NCI-H2081 (cell line): ENCODE measurements at regions not wholly inside any gene's neighbourhood (a gene's known extent, or its start where the extent isn't known, plus 50 kb on each side); places are given as distances from the start of the nearest gene placed in this dataset.

Experiments used
- DNase-seq, 2 experiments: peaks; one replicate each; lab custom pipeline; 2025; lab: John Stamatoyannopoulos, UW

DNA sequence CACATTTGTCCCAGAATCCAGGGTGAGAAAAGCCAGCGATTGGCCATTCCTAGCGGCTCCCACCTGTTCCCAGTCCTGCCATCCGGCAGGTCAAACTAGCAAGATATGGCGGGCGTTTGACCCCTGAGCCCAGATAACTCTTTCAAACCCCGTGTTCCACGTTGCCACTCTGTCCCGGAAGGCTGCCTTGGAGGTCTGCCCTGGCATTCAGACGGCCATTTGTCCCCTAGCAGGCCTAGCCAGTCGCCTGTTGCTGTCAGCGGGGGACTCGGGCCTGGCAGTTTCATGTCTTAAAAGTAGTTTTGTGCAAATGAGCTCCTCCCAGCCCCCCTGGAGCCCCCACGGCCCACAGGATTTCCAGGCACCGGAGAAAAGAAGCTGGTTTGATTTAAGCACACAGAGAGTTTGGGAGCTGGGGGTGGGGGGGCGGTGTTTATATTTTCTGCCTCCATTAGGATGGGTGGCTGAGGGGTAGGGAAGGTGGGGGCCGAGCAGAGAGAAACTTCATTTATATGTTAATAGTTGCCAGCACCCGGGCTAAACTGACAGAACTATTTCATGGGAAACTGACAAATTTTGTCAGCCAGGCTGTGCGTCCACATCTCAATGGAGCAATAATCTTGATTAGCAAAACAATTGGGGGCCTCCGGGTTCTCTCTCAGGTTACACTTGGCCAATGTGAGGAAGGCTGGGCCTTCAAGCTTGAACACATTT is 240.9 kb upstream of the SALL1 start:
- no peak for DNase-seq

DNA sequence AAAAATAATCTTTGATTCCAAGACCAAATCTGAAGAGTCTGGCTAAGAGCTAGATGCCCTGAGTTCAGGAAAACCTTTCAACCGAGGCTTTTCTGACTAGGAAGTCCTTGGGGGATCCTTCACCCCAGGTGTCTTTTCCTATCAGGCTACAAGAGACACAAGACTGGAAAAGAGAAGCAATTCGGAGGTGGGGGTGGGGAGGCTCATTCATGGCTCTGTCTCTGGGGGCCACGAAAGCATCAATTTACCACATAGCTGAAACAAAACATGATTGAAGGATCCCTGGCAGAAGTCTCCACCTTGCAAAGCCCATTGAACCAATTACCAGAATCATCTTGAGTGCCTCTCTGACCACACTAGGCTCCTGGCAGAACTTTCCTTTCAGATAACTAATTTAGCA is 239.8 kb upstream of the SALL1 start:
- DNase-seq, result no peak

DNA sequence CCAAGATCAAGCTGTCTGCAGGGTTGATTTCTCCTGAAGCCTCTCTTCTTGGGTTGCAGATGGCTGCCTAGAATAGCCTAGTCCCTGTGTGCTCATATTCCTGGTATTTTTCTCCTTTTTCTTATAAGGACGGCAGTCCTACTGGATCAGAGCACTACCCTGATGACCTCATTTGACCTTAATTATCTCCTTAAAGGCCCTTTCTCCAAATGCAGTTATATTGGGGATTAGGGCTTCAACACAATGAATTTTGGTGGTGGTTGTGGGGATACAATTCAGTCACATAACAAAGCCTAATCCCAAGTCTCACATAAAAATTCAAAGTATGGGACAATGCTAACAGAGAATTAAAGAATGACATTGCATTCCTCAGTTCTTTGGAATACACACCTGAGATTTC is 238.8 kb upstream of the SALL1 start:
- no peak for DNase-seq

DNA sequence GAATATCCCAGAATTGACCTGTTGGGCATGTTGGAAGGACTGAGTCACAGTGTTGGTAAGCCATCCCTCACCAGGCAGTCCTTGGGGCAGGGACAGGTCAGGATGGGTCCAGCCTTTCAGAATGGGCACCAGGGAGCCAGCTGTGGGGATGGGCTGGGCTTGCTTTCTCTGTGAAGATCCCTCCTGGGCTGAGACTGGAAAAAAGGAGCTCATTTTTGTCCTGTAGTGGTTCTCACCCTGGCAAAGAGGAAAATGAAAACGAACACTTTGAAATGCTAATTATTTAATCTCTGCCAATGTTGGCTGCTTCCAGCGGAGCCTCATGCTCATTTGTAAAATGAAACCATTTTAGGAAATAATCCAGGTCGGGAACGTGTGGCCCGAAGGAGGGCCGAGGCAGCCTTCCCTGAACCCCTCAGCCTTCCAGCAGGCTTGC is 237.5 kb upstream of the SALL1 start:
- no peak for DNase-seq

DNA sequence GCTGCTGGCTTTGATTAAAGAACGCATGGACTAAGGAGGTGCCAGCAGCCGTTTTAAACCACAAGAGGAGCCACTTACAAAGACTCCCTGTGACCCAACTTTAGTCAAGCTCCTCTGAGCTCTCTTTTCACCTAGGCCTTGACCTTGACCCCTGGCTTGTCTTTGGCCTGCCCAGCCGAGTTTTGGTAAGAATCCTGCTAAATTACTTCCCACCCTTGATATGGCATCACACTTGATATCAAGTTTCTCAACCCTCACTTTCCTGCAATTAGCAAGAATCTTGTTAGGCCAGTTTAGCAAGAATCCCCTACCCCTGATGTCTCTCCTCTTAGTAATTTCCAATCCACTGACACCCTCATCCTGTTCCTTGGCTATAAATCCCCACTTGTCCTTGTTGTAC is 232.8 kb upstream of the SALL1 start:
- DNase-seq, result no peak

DNA sequence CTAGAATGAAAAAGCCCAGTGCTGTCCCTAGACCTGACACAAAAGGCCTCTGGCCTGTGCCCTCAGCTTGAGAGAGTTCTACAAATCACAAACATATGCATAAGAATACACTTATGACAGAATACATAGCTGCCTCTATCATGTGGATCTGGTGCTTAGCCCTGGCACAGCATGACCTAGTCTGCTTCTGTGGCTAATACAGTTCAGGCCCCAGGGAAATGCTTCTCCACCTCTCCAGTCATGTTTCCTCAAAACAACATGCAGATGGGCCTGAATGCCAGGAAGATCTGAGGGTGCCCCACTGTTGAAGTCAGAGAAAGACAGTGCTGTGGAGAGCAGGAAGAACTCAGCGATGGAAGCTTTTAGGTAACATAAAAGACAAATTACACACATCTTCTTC is 231.9 kb upstream of the SALL1 start:
- no peak for DNase-seq

DNA sequence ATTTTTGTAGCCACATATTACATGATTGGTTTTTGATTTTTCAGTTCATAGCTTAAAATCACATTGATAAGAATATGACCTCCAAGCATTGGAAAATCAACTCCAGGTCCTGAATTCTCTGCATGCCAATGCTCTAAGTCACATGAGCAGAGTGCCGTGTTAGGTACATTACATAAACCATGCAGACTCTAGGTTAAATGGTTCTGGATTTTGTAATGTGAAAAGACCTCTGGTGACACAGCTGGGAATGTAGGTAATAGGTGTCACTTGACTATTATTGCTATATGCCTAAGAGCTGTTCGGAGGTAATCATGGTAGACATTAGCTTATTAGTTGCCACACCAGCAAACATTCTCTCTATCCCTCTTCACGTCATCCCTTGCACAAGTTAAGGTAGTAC is 231.1 kb upstream of the SALL1 start:
- no peak for DNase-seq

DNA sequence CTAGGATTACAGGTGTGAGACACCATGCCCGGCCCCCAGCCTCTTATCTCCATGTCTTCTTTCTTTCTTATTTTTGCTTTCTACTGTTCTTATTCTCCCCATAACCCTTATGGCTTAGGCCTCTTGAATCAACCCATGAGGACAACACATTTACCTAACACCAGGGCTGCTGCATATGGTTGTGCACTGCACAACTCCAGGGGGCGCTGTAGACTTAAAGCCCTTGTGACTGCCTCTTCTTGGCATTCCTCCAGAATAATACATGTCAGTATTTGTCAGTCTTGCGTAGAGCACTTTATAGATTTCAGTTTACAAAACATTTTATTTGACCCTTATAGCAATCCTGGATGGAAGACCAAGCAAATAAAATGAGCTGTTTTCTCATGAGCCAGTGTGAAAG is 225.0 kb upstream of the SALL1 start:
- no peak for DNase-seq

DNA sequence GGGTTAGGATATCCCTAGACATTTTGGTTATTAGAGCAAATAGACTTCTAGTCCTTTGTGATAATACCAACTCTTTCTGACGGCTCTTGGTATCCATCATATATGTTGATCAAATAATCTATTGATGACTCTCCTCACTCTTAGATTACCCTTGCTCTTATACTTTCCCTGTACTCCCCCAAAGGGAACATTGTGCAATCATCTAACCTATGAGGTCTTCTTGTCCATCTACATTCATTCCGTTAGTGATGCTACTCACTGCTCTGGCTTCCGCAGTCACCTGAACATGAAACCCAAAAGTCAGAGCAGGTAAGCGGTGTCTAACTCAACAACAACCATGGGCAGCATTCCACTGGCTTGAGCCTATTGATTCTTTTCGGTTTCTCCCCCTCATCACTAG is 223.7 kb upstream of the SALL1 start:
- DNase-seq, result no peak

DNA sequence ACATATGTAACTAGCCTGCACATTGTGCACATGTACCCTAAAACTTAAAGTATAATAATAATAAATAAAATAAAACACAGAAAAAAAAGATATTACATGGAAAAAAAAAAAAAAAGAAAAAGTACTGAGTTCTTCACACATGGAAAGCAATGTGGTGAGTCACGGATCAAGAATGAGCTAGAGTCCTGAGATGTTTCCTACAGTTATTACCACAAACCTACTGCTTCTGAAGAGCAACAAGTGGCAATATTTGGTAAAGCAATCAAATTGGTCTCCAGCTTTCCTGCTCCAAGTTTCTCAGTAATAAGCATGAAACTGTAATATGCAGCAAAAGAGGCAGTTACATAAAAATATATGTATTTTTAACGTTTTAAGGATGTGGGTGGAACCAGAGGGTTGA is 223.3 kb upstream of the SALL1 start:
- DNase-seq, result no peak

DNA sequence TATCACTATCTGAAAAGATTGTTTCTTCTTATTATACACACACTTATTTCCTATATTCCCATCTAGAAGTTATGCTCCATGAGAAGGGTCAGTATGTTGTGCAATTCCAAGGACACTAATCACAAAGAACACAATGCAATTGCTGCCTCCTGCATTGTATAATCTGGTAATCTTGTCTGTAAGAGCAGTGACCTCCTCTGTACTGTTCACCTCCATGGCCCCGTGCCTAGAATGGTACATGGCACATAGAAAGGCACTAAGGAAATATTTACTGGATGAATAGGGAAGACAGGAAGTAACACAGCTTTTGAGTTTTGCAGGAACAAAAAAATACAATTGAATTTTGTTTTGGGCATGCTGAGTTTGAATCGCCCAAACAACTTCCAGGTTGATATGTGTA is 214.6 kb upstream of the SALL1 start:
- DNase-seq, result no peak

DNA sequence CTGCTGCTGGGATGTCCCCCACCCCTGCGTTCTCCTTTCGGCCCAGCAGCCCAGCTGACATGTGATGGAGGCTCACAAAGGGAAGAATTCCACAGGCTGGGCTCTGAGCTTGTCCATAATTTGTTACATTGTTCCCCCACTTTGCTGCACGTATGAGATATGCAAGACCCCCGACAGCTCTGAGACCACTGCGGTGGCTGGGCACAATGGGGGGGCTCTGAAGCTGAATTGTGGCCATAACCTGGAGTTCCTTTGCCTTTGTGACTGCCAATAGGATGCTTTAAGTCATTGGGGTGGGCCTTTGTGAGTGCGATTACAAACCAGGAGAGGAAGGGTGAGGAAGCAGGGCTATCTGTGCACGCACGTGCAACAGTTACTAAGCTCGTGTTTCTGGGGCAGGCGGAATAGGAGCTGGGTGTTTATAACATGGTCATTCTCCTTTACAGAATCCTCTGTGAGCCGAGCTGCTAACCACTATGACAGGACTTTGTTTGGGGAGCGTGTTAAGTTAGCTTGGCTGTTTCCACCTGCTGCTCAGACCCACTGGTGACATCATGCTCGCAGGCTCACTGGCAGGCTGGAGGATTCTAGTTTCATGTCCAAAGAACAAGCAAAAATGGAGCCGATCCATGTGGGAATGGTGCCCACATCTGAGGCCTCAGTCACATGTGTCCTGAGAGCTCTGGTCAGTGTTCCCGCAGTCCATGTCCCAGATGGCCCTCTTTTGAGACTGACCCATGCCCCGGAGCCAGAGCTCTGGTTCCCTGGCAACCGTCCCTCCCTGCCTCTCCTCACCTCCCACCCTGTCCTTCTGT is 208.3 kb upstream of the SALL1 start:
- DNase-seq, result no peak

DNA sequence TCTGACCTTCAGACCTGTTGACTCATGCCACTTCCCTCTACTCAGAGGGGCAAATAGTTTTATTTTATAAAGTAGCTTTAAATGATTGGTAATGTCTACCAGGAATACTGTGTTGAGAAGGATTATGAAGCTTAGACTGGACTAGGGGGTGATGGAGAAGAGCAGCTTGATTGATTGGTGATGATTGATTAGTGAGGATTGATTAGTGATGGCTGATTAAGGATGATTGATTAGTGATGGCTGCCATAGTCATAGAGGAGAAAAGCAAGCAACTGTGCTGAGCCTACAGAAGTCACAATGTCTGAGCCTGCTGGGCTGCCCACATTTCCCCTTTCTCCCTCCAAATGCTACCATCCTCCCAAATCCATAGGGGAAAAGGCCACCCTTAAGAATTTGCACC is 206.8 kb upstream of the SALL1 start:
- no peak for DNase-seq

DNA sequence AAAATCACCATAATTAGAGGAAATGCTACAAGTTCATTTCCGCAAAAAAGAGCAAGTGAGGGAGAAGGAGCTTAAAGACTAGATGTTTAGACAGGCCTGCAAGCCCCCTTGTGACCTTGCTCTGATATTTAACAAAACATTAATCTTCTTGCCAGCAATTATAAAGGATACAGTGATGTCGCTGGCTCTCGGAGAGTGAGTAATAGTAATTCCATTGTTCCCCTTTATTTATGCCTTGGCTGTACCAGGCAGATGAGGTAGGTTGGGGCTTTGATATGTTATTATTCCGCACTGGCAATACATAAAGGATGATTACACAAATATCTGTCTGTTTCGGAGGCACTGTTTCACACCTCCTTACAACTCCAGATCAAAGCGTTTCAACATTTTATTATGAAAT is 204.8 kb upstream of the SALL1 start:
- DNase-seq, result no peak

DNA sequence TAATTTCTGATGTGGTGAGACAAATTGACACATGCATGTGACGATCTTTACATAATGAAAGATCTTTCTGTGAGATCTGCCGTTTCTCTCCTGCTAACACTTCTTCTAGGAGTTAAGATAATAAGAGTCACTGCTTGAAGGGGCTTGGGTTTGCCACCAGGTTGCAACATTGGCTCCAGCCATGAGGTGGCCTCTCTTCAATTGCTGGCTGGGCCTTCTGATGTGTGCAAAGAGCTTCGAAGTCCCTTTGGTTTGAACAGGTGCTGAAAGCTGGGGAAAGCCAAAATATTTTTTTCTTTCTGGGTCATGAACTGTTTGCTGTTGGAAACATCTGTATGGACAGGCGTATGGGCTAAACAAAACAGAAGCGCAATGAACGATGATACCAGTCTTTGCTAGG is 204.1 kb upstream of the SALL1 start:
- DNase-seq, result no peak

DNA sequence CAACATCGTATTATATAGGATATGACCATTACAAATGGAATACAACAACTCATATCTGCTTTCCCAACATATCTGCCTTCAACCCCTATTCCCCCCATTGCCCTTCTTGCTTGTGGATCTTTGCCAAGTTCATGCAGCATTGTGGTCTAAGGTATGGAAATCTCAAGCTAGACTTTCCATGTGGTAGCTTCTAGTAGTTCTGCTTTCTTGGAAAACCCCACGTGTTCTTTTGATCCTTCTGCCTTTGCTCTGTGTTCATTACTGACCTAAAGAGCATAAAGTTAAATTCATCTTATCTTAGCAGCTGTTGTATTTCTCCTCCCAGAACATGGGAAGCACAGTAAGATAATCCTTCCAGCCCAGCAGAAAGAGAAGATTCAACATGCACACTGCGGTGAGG is 202.0 kb upstream of the SALL1 start:
- DNase-seq, result no peak

DNA sequence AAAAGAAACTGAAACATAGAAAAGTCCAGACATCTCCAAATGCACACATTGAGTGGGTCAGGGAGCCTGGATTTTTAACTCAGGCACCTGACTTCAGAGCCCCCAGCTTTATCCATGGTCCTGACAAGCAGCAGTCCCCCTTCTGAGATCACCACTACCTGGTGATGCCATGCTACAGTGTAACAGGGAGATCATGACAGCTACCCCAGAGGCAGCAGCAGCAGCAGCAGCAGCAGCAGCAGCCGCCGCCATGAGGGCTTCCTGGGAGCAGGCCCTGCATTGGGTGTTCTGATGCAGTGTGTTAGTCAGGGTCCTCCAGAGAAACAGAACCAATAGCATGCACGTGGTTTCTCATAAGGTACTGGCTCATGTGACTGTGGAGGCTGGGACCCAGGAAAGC is 198.6 kb upstream of the SALL1 start:
- DNase-seq, result no peak

DNA sequence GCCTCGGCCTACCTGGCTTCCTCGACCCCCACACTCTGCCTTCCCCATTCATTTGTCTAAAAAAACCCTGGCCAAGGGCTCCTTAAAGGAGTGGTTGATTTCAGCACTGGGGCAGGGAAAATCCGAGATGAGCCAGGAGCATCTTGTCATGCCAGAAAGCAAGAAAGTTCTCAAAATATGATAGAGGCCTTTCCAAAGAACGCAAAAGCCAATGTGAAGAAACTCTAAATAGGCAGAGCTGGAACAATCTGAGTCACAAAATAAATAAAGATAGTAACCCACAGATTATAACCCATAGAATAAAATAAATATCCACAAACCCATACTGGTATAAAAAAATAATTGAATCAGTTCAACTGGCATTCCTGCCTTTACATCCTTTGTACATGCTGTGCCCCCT is 192.3 kb upstream of the SALL1 start:
- DNase-seq, result no peak

DNA sequence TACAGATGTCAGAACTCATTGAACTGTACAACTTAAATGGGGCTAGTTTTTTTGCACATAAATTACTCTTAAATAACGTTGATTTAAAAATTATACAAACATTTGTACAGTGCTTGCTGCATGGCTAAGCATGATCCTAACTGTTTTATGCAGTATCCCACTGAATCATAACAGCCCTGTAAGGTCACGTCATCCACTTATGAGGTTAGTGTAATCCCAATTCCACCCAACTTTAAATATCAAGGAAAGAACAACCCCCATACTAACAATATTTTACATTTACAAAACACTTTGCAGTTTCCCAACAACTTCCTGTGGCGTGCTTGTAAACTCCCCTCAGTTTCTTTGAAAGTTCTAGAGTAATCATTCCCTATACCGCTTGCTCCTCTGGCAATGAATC is 190.1 kb upstream of the SALL1 start:
- no peak for DNase-seq

DNA sequence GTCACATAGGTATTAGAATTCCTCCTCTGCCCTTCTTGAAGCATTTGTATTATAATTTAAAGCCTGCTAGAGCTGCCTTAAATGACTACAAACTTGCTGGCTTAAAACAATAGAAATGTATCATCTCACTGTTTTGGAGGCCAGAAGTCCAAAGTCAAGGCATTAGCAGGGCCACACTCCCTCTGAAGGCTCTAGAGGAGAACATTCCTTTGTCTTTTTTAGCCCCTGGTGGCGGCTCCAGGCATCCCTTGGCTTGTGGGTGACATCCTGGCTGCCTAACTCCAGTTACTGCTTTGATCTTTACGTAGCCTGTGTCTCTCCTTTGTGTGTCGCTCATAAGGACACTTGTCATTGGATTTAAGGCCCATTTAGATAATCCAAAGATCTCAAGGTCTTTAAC is 186.6 kb upstream of the SALL1 start:
- no peak for DNase-seq

DNA sequence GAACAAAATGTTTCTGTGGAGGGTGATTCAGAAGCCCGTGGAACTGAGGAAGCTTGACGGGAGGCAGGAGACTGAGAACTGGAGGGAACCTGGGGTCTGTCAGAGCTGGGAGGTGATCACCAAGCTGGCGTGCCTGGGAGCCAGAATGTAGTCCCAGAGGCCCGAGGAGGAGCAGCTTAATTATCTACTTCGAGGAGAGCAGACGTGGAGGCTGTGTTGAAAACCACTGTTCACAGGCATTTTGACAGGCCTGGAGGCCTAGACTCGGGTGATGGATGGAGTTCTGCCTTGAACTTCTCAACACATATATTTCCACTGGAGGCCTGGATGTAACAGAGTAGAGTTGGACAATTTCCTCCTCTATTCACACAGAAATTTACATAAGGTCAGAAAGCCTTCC is 177.7 kb upstream of the SALL1 start:
- DNase-seq, result no peak

DNA sequence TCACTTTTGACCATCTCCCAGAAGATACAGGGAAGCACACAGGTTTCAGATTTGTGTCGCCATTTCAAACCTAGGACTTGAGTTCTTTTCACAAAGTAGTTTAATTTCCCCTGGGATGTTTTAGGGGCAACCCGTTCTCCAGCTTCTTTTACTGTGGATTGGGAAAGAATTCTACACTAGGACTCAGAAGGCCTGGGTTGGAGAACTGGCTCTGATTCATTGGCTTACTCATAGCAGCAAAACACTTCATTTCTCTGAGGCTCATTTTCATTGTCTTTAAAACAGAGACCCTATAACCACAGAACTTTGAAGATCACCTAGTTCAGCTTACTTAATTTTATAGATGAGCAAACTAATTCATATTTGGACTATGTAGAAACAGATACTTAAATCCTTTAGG is 175.9 kb upstream of the SALL1 start:
- no peak for DNase-seq

DNA sequence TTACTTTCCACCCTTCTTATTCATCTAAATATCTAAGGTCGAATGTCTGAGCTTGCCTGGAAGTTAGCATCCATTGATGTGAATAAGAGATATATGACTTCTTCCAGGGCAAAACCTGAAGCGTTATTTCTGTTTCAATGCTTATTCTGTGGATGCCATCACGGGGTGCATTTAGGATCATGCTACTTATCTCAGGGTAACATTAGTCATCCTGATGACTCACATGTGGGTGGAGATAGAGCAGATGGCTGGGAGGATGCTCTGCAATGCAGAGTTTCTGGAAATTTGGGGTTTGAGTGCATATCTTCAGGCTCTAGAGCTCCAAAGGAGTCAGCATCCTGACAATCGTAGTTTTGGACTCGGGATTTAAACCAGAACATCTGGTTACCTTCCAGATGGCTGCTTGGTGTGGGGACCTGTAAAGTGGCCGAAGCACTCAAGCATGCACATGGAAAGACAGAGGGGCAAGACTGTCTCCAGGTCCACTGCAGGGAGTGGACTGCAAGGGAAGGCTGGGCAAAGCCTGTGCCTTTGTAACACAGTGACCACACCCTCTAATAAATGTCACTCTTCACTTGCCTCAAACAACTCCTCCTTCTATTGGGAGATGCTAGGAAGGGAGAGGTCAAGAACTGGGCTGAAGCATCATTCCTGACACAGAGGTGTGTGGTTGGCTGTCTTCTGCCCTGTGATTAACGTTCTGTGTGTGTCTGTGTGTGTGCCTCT is 175.2 kb upstream of the SALL1 start:
- DNase-seq, result no peak
